Transverse colon (tissue), 3 donors: ENCODE measurements at regions not wholly inside any gene's neighbourhood (a gene's known extent, or its start where the extent isn't known, plus 50 kb on each side); places are given as distances from the start of the nearest gene placed in this dataset.

ENCODE experiments used
- POLR2A ChIP-seq: fragments of 450-650 bp; IDR thresholded peaks from one replicate; pipeline ENCODE4 v1.6.1; 2016; ENCODE audit warnings: antibody characterized with exemption, mild to moderate bottlenecking, moderate library complexity
- TF ChIP-seq, protein P1 (sequence below), 5 experiments: fragments of 200-600 bp in 3 of 5; fragments of 450-650 bp in 2 of 5; sonication (generic) in 3 of 5; IDR thresholded peaks; 1 replicate in 2 of 5; 2 replicates in 3 of 5; pipeline ENCODE4 v1.5.1; 2016 to 2017; ENCODE audit warnings: antibody characterized with exemption in 5 of 5, inconsistent platforms in 3 of 5, mild to moderate bottlenecking in 2 of 5, moderate library complexity in 1 of 5

DNA sequence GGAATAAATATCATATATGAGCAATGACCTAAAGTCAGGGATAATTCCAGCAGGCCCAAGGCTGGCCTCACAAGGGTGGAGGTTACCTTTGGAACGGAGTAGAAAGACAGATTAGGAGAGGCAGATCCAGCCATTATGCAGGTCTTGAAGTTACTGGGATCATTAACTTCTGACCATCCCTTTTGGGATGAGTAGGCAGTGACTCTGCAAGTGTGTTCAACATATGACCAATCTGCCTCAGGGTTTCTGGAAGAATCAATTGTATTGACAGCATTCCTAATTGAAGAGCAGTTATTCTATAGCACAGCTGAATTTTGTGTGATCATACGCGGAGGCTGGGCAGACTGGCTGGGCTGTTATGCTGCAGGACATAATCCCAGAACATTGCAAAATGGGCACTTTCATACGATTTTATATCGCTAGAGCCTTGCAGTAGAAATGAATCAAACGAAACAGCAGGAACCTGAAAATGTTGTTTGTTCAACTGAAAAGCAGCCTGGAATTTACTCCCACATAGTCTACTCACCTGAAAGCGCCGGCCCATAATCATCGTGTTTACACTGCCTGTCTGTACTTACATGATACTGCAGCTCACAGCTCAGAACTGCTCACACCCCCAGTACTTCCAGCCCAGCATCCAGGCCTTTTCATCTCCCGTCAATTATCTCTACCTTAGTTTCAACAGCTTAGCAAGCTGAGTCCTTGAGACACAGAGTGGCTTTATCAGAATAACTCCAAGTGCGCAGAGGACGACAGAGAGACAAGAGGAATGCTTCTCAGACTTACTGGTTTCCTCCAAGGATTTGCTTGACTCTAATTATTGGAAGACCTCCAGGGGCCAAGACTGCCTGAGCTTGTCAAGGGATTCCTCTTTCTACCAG, 556.1 kb downstream of the EFNB2 start:
- TF ChIP-seq, protein P1, sequence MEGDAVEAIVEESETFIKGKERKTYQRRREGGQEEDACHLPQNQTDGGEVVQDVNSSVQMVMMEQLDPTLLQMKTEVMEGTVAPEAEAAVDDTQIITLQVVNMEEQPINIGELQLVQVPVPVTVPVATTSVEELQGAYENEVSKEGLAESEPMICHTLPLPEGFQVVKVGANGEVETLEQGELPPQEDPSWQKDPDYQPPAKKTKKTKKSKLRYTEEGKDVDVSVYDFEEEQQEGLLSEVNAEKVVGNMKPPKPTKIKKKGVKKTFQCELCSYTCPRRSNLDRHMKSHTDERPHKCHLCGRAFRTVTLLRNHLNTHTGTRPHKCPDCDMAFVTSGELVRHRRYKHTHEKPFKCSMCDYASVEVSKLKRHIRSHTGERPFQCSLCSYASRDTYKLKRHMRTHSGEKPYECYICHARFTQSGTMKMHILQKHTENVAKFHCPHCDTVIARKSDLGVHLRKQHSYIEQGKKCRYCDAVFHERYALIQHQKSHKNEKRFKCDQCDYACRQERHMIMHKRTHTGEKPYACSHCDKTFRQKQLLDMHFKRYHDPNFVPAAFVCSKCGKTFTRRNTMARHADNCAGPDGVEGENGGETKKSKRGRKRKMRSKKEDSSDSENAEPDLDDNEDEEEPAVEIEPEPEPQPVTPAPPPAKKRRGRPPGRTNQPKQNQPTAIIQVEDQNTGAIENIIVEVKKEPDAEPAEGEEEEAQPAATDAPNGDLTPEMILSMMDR (IDR thresholded peaks at IDR 0.05) = peak in 1 of 5 experiments; percentile 28
- no peak for TF ChIP-seq POLR2A
